Midbrain (tissue), 1 donor: ENCODE measurements at regions not wholly inside any gene's neighbourhood (a gene's known extent, or its start where the extent isn't known, plus 50 kb on each side); places are given as distances from the start of the nearest gene placed in this dataset.
"Not testable (repeated sequence)": the region's sequence is repeated elsewhere in the genome, so short reads cannot be mapped to it uniquely, and the experiment has no call there.

Source experiments
- DNase-seq: peaks from one replicate; lab custom pipeline; 2025; lab: John Stamatoyannopoulos, UW

DNA sequence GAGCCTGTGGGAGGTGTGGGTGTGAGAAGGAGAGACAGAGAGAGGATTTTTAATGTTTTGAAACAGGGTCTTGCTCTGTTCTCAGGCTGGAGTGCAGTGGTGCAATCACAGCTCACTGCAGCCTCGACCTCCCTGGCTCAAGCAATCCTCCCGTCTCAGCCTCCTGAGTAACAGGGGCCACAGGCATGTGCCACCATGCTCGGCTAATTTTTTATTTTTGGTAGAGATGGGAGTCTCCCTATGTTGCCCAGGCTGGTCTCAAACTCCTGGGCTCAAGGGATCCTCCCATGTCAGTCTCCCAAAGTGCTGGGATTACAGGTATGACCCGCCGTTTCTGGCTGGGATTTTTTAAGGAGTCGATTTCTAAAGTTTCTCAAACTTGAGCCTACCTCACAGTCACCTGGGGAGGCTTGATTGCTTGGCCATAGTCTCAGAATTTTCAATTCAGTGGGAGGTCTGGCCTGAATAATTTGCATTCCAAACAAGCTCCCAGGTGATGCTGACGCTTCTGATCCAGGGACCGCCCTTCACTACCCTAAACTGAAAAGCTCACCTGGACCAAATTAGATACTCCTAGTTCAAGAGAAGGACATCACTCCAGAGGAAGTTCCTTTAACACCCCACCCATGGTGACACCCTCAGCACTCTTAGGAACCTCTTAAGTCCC, 70.8 kb upstream of the SLC1A4 start:
- DNase-seq = no peak

- no peak for DNase-seq
Observed at GRCh38 chr2:64919261-64919660, 69.9 kb upstream of the SLC1A4 start.

DNA sequence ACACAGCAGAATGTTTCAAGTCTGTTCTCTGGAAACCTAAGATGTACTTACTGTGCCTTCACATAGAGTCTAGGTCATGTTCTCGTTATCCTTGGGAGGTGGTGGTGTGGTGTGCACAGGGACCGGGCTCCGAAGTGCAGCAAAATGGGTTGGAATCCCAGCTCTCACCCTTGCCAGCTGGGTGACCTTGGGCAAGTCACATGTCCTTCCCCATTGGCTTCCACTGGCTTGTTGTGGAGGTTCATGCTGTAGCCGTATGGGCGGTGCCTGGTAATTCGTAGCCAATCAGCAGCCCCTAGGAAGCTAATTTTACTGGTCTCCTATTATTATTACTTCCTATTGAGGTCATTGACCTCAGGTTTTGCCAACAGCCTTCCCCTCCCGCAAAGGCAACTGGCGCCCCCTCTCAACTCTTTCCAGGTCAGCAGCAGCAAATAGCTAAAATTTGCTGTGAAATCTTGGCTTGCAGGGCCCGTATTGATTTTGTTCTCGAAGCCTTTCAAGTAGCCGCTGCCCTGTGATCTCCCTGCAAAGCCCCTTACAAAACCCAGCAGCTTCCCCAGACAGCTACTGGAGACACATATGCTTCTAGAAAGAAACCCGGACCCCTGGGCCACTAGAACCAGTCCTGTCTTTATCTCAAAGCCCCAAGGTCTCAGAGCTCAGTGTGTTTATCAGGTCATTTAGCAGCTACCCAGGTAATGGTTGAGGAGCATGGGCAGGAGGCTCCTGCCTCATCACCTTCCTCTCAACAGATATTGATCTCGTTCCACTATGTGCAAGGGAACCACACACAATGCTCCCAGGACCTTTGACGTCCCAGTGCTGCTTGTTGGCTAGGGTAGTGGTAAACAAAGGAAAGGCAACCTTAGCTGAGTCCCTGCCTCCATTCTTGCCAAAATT, 66.5 kb upstream of the SLC1A4 start:
- no peak for DNase-seq

- DNase-seq = peak; percentile 13
Observed at GRCh38 chr2:64923385-64923710, 65.9 kb upstream of the SLC1A4 start.

- DNase-seq = no peak
Observed at GRCh38 chr2:64924170-64924934, 64.8 kb upstream of the SLC1A4 start.

GRCh38 chr2:64925930-64926722, 63.1 kb upstream of the SLC1A4 start:
- DNase-seq = not testable (repeated sequence)

GRCh38 chr2:64928813-64929212, 60.4 kb upstream of the SLC1A4 start:
- peak; percentile 12 for DNase-seq

DNA sequence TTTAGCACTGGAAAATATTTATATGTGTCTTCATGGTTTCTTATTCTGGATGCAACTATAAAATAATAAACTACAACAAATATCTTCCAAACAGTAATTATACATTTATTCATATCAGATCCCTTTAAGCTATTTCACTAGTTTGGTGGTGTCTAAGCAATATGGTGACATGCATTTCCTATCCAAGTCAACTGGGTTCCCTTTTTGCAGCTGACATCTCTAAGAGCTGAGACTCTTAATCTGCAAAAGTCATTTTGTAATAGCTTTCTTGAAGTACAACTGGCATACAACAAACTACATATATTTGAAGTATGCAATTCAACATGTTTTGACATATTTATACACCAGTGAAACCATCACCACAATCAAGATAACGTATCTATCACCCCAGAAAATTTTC, 59.9 kb upstream of the SLC1A4 start:
- no peak for DNase-seq

GRCh38 chr2:64930258-64930671, 58.9 kb upstream of the SLC1A4 start:
- DNase-seq = no peak

DNA sequence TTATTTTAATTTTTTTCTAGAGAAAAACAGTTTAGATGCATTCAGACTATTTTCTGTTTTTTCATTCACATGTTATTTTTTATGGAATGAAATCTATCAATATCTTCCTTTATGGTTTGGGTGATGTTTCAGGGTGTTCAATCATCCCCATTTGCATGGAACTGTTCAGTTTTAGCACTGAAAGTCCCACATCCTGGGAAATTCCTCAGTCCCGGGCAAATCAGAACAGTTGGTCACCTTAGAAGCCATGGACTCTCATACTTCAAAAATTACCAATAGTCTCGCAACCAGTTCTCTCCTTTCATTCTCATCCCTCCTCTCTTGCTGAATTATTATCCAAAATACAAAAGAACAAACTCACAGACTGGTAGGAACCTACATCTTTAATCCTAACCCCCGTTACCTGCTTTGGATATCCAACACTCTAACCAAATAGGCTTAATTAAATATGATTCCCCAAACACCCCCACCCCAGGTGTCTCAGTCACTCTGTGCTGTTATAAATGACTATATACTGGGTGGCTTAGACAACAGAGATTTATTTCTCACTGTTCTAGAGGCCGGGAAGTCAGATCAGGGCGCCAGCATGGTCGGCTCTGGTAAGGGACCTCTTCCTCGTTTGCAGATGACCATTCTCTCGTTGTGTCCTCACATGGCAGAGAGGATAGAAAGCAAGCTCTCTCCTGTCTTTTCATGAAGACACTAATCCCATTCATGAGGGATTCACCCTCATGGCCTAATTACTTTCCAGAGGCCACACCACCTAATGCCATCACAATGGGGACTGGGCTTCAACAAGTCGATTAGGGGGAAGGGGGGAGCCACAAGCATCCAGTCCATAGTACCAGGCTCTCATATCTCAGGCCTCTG, 57.7 kb upstream of the SLC1A4 start:
- no peak for DNase-seq

DNA sequence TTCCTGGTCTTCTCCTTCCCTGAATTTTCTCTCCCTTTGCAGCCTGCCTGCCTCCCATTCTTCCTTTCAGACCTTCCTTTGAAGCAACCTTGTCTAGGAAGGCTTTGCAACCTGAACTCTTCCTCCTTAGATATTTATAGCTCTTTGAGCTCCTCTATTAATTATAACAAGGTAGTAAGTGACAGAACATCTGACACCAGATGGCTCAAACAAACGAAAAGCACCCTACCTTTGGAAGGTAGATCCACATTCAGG, 57.2 kb upstream of the SLC1A4 start:
- no peak for DNase-seq

- no peak for DNase-seq
Observed at GRCh38 chr2:64932371-64933216, 56.6 kb upstream of the SLC1A4 start.

DNA sequence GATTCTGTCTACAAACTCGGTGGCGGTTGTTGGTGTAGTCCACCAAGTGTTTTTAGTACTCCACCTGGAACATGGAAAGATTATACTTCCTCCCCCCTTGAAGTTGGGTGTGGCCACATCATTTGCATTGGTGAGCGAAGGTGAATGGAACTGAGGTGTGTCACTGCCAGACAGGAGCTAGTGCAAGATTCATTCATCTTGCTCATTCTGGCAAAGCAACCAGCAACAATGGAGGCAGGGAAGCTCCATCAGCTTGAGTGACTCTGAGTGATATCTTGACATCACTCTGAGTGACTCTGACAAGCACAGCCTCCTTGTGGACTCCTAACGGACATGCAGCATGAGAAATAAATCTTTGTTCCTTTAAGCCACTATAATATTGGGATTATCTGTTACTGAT, 54.7 kb upstream of the SLC1A4 start:
- no peak for DNase-seq

- no peak for DNase-seq
Observed at GRCh38 chr2:64936809-64937208, 52.4 kb upstream of the SLC1A4 start.

DNA sequence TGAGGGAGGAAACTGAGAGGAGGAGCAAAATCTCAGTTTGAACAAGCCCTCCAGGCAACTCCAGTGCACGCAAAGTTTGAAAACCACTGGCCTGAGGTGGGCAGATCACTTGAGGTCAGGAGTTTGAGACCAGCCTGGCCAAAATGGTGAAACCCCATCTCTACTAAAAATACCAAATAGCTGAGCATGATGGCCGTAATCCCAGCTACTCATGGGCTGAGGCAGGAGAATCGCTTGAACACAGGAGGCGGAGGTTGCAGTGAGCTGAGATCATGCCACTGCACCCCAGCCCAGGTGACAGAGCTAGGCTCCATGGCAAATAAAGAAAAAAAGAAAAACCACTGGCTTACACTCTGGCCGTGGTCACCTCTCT, 51.9 kb upstream of the SLC1A4 start:
- not testable (repeated sequence) for DNase-seq

DNA sequence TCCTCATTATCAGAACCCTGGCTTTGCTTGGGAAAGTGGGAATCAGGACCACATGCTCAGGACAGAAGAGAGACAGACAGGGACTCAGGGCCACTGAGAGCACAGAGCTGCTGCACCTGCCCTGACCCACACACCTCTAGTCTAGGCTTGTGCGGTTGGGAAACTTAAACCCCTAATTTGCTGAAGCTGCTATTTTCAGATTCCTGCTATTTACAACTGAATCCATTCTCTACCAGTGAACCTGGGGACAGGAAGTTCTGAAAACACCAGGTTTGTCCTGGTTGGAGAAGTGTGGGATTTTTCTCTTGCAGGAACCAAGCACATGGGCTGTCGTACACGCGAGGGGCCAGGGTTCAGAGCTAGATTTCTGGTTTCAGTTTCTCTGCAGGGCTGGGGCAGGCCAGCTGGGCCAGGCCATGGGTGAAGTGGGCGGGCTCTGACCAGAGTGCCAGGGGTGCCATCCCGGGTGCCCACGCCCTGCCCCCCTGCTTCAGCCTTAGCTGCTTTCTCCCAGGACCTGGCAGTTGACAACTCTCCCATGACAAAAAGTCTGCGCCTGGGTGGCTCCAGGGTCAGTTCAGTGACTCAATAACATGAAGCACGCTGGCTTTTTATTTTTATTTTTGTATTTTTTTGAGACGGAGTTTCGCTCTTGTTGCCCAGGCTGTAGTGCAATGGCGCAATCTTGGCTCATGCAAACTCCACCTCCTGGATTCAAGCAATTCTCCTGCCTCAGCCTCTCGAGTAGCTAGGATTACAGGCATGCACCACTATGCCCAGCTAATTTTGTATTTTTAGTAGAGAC, 51.3 kb upstream of the SLC1A4 start:
- no peak for DNase-seq

DNA sequence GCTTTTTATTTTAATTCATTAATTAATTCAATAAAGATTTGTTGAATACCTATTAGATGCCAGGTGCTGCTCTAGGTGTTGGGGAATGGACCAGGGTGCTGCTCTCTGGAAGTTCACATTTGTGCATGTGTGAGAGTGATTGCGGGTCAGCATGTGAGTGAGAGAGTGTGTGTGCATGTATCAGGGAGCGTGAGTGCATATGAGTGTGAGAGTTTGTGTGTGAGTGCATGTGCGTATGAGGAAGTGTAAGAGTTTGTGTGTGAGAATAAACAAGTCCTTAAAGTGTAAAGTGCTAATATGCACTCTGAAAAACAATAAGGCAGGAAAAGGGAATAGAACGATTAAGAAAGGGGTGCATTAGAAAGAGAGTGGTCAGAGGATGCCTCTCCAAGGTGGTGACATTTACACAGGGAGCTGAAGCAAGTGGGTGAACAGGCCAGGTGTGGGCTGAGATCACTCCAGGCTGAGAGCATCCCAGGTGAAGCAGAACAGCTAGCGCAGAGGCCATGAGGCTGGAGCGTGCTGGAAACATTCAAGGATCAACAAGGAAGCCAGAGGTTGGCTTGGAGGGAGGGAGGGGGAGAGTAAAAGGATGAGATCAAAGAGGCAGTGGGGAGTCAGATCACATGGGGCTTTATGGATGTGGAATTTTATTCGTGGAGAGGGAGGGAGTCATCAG, 50.5 kb upstream of the SLC1A4 start:
- no peak for DNase-seq

DNA sequence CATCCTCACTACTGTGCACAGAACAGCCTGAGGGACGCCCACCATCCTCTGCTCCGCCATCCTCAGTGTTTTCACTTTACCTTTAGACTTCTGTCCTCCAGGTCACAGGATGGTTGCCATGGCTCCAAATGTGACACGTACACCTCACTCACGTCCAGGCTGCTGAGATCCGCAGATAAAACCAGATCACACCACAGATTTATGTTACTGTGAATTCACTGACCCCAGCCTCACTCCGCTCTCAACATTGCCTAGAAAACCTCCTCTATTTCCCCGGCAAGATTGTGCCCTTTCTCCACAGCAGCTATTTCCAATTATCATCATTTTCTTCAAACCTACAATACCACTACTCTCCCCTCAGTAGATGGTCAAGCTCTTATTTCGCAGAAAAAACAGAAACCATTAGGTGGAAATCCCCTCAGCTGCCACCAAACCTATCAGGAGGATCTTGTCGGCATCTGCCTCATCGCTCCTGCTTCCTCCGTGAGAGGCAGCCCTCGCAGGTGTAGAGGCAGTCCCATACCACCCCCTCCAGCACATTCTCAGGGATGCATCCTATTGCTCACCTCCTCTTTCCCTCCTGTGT, 49.8 kb upstream of the SLC1A4 start:
- DNase-seq = no peak
